OCI-LY3 (cell line): ENCODE measurements at regions not wholly inside any gene's neighbourhood (a gene's known extent, or its start where the extent isn't known, plus 50 kb on each side); places are given as distances from the start of the nearest gene placed in this dataset.

ENCODE experiments used
- H2AFZ ChIP-seq: fragments of 200-600, 300-600 bp; shearing (Covaris generic); 2 replicates; pipeline ENCODE4 v1.6.0; 2014; ENCODE audit warnings: antibody characterized with exemption, low read depth, low read length
- H3K27ac ChIP-seq: fragments of 200-600, 300-600 bp; sonication (generic); 2 replicates; pipeline ENCODE4 v1.5.1; 2014; ENCODE audit warnings: mild to moderate bottlenecking, low read length, moderate library complexity, mixed read lengths
- H3K27me3 ChIP-seq: fragments of 200-600, 300-600 bp; sonication (generic); 2 replicates; pipeline ENCODE4 v1.6.1; 2014; ENCODE audit warnings: low read depth, low read length, mixed read lengths
- H3K36me3 ChIP-seq: fragments of 200-600, 300-600 bp; sonication (generic); replicated peaks from 2 replicates; pipeline ENCODE3; 2014; ENCODE audit warnings: low read depth, low read length, mixed read lengths
- H3K4me1 ChIP-seq: fragments of 300-600, 200-600 bp; sonication (generic); 2 replicates; pipeline ENCODE4 v1.6.1; 2014; ENCODE audit warnings: low read length, mixed read lengths
- H3K4me2 ChIP-seq: fragments of 200-600, 300-600 bp; sonication (generic); 2 replicates; pipeline ENCODE4 v1.6.1; 2014; ENCODE audit warnings: low read length, mixed read lengths
- H3K4me3 ChIP-seq: fragments of 300-600, 200-600 bp; sonication (generic); 2 replicates; pipeline ENCODE4 v1.5.1; 2014; ENCODE audit warnings: antibody characterized with exemption, mild to moderate bottlenecking, low read length, moderate library complexity
- H3K79me2 ChIP-seq: fragments of 300-600, 200-600 bp; shearing (Covaris generic); 2 replicates; pipeline ENCODE4 v1.6.1; 2014; ENCODE audit warnings: mild to moderate bottlenecking, low read length, mixed read lengths
- H3K9ac ChIP-seq: fragments of 300-600, 200-600 bp; shearing (Covaris generic); 2 replicates; pipeline ENCODE4 v1.6.0; 2014; ENCODE audit warnings: mild to moderate bottlenecking, low read length, moderate library complexity
- H3K9me3 ChIP-seq: fragments of 200-600, 300-600 bp; shearing (Covaris generic); 2 replicates; pipeline ENCODE4 v1.6.1; 2014; ENCODE audit warnings: low read length, mixed read lengths; ENCODE audit not compliant: insufficient read depth
- H4K20me1 ChIP-seq: fragments of 200-600, 300-600 bp; sonication (generic); 2 replicates; pipeline ENCODE4 v1.6.1; 2016; ENCODE audit warnings: low read length, mixed read lengths; ENCODE audit not compliant: insufficient read depth
- EZH2phosphoT487 ChIP-seq: fragments of 200-600 bp; shearing (Covaris generic); IDR thresholded peaks from 2 replicates; pipeline ENCODE4 v1.6.1; 2018; ENCODE audit warnings: antibody characterized with exemption, mixed run types, low read depth
- TF ChIP-seq, protein P1 (sequence below): fragments of 200-600, 300-600 bp; sonication (generic); IDR thresholded peaks from 2 replicates; pipeline ENCODE4 v1.5.1; 2014; ENCODE audit warnings: antibody characterized with exemption, low read length, low read depth

DNA sequence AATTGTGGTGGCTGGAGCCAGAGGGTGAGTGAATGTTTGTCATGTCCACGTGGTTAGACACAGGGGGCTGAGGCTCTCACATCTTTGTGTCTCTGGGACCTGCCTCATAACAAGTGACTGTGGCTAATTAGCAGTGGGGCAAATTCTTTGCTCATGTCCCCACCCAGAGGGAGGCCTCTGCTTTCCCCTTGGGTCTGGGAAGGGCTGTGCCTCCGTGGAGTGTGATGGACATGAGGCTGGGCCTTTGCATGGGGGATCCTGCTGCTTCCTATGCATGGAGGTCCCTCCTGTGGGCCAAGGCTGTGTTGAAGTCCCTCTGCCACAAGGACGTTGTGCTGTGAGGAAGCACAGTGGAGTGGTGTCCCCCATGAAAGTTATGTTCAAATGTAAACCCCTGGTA lies 327.4 kb upstream of the SHH start:
- TF ChIP-seq, protein P1, sequence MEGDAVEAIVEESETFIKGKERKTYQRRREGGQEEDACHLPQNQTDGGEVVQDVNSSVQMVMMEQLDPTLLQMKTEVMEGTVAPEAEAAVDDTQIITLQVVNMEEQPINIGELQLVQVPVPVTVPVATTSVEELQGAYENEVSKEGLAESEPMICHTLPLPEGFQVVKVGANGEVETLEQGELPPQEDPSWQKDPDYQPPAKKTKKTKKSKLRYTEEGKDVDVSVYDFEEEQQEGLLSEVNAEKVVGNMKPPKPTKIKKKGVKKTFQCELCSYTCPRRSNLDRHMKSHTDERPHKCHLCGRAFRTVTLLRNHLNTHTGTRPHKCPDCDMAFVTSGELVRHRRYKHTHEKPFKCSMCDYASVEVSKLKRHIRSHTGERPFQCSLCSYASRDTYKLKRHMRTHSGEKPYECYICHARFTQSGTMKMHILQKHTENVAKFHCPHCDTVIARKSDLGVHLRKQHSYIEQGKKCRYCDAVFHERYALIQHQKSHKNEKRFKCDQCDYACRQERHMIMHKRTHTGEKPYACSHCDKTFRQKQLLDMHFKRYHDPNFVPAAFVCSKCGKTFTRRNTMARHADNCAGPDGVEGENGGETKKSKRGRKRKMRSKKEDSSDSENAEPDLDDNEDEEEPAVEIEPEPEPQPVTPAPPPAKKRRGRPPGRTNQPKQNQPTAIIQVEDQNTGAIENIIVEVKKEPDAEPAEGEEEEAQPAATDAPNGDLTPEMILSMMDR: no peak
- no peak for TF ChIP-seq EZH2phosphoT487
- Histone ChIP-seq H3K4me1 (no peaks in the 10 kb centered on the region), H3K4me2 (no peak overlapping the region), H3K27ac (no peak overlapping the region), H4K20me1 (no peaks in the 10 kb centered on the region), H3K4me3 (no peak overlapping the region), H3K9me3 (no peaks in the 10 kb centered on the region), H3K36me3 (no peaks in the 10 kb centered on the region), H2AFZ (no peak overlapping the region), H3K9ac (no peak overlapping the region), H3K79me2 (no peaks in the 10 kb centered on the region), H3K27me3 (peaks cover 7% of the 10 kb centered on the region; the same call in 1 of the 2 replicates)

DNA sequence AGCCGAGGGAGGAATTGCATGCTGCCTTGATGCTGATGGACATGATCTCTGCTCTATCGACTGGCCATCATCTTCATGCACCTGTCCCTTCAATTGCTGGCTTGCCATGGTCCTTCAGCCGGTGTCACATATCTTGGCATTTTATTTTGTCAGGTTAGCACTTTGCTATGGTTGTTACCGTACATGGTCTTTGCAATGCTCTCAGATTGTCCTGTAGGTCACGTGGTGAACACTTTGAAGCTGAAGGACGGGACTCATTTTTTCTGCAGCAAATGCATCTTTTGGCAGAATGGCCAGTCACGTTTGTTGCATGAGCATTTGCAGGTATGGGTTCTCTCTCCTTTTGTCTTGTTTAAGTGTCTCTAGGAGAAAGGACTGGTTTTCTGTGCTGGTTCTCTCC lies 326.8 kb upstream of the SHH start:
- no peak overlapping the region for H3K4me2 ChIP-seq
- no peaks in the 10 kb centered on the region for H3K36me3 ChIP-seq
- H3K9ac ChIP-seq: no peak overlapping the region
- H3K79me2 ChIP-seq: no peaks in the 10 kb centered on the region
- no peaks in the 10 kb centered on the region for H3K9me3 ChIP-seq
- TF ChIP-seq, protein P1: no peak
- TF ChIP-seq EZH2phosphoT487: no peak
- H3K27ac ChIP-seq: no peak overlapping the region
- no peak overlapping the region for H3K4me3 ChIP-seq
- H2AFZ ChIP-seq: no peak overlapping the region
- H3K4me1 ChIP-seq: no peaks in the 10 kb centered on the region
- no peaks in the 10 kb centered on the region for H4K20me1 ChIP-seq
- H3K27me3 ChIP-seq: peaks cover 10% of the 10 kb centered on the region; the same call in 1 of the 2 replicates

DNA sequence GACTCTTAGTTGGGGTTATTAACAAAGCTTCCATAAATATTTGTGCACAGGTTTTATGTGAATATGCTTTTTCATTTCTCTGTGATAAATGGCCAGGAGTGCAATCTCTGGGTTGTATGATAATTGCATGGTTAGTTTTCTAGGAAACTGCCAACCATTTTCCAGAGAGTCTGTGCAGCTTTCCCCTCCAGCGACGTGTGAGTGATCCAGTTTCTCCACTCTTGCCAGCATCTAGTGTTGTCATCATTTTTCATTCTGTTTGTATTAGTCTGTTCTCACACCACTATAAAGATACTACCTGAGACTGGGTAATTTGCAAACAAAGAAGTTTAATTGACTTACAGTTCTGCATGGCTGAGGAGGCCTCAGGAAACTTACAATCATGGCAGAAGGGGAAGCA lies 319.6 kb upstream of the SHH start:
- Histone ChIP-seq H3K27me3 (peaks cover 3% of the 10 kb centered on the region; the same call in 1 of the 2 replicates), H3K9ac (no peak overlapping the region), H3K36me3 (no peaks in the 10 kb centered on the region)

DNA sequence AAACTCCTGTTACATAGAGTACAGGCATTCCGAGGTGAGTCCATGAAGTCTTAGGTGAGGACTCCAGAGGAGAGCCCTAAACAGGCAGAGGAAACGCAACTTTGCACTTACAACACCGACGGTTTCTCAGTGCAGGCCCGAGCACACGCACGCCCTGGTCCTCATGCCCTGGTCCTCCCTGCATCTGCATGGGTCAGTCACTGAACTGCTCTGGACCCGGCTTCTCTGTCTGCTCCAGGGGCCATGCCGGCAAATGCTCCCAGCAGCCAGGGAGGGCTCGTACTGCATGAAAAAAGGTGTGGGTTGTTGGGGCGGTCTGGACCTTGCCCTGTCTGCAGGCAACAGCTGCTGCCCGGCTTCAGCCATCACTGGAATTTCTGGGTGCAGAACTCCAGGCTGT lies 317.3 kb upstream of the SHH start:
- H3K27me3 ChIP-seq: peaks cover under 1% of the 10 kb centered on the region; the same call in 1 of the 2 replicates
- TF ChIP-seq EZH2phosphoT487: no peak
- TF ChIP-seq, protein P1: no peak

More for the DNA sequence above, 319.6 kb upstream of the SHH start:
- H4K20me1 ChIP-seq: no peaks in the 10 kb centered on the region
- H3K9me3 ChIP-seq: no peaks in the 10 kb centered on the region
- H3K79me2 ChIP-seq: no peaks in the 10 kb centered on the region
- H3K4me3 ChIP-seq: no peak overlapping the region
- no peak for TF ChIP-seq EZH2phosphoT487
- TF ChIP-seq, protein P1: no peak
- no peak overlapping the region for H3K4me2 ChIP-seq
- no peak overlapping the region for H2AFZ ChIP-seq
- no peak overlapping the region for H3K27ac ChIP-seq
- H3K4me1 ChIP-seq: no peaks in the 10 kb centered on the region

More for the DNA sequence above, 317.3 kb upstream of the SHH start:
- Histone ChIP-seq H3K4me3 (no peak overlapping the region), H4K20me1 (no peaks in the 10 kb centered on the region), H2AFZ (no peak overlapping the region), H3K9ac (no peak overlapping the region), H3K9me3 (no peaks in the 10 kb centered on the region), H3K4me2 (no peak overlapping the region), H3K4me1 (no peaks in the 10 kb centered on the region), H3K79me2 (no peaks in the 10 kb centered on the region), H3K36me3 (no peaks in the 10 kb centered on the region), H3K27ac (no peak overlapping the region)
